Esophagus muscularis mucosa (tissue), 4 donors: ENCODE measurements at regions not wholly inside any gene's neighbourhood (a gene's known extent, or its start where the extent isn't known, plus 50 kb on each side); places are given as distances from the start of the nearest gene placed in this dataset.

Source experiments
- CTCF ChIP-seq, 3 experiments: fragments of 200-600 bp in 2 of 3; fragments of 450-650 bp in 1 of 3; sonication (generic) in 2 of 3; IDR thresholded peaks; one replicate each; pipeline ENCODE4 v1.5.1; 2017 to 2019; ENCODE audit warnings: antibody characterized with exemption in 3 of 3, mild to moderate bottlenecking in 2 of 3, moderate library complexity in 1 of 3
- EP300 ChIP-seq: sonication (generic); formaldehyde crosslinking; IDR thresholded peaks from one replicate; pipeline ENCODE4 v1.6.1; 2017; ENCODE audit warnings: antibody characterized with exemption
- POLR2A ChIP-seq: fragments of 450-650 bp; IDR thresholded peaks from one replicate; pipeline ENCODE4 v1.6.1; 2017; ENCODE audit warnings: antibody characterized with exemption, moderate library complexity, mild to moderate bottlenecking, low read depth
- POLR2AphosphoS5 ChIP-seq, 2 donors: sonication (generic); formaldehyde crosslinking; IDR thresholded peaks; one replicate each; pipeline ENCODE4 v1.6.1; 2017; ENCODE audit warnings: antibody characterized with exemption in 2 of 2

DNA sequence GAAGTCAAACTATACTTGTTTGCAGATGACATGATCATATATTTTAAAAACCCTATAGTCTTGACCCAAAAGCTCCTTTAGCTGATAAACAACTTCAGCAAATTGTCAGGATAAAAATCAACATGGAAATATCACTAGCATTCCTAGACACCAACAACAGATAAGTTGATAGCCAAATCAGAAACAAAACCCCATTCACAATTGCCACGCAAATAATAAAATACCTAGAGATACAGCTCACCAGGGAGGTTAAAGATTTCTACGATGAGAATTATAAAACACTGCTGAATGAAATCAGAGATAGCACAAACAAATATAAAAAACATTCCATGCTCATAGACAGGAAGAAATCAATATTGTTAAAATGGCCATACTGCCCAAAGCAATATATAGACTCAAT lies 605.0 kb upstream of the GRIA3 start:
- TF ChIP-seq POLR2A, result no peak
- TF ChIP-seq EP300, result no peak
- TF ChIP-seq CTCF (IDR thresholded peaks at IDR 0.05), result no peak
- TF ChIP-seq POLR2AphosphoS5 (IDR thresholded peaks at IDR 0.05), result no peak
